Stomach (tissue), 4 donors: ENCODE measurements at regions not wholly inside any gene's neighbourhood (a gene's known extent, or its start where the extent isn't known, plus 50 kb on each side); places are given as distances from the start of the nearest gene placed in this dataset.

Source experiments
- EP300 ChIP-seq: sonication (generic); formaldehyde crosslinking; IDR thresholded peaks from one replicate; pipeline ENCODE4 v1.6.1; 2017; ENCODE audit warnings: antibody characterized with exemption
- POLR2A ChIP-seq, 4 donors: fragments of 450-650 bp; IDR thresholded peaks; one replicate each; pipeline ENCODE4 v1.6.1; 2016; ENCODE audit warnings: antibody characterized with exemption in 4 of 4, control low read depth in 2 of 4, mild to moderate bottlenecking in 1 of 4, moderate library complexity in 1 of 4
- POLR2AphosphoS5 ChIP-seq, 3 donors: sonication (generic); formaldehyde crosslinking; IDR thresholded peaks; one replicate each; pipeline ENCODE4 v1.6.1; 2016; ENCODE audit warnings: antibody characterized with exemption in 3 of 3
- TF ChIP-seq, protein P1 (sequence below), 7 experiments: fragments of 450-650 bp in 4 of 7; fragments of 200-600 bp in 3 of 7; sonication (generic) in 3 of 7; IDR thresholded peaks; one replicate each; pipeline ENCODE4 v1.5.1; 2016 to 2019; ENCODE audit warnings: antibody characterized with exemption in 7 of 7, control low read depth in 2 of 7, mild to moderate bottlenecking in 1 of 7

DNA sequence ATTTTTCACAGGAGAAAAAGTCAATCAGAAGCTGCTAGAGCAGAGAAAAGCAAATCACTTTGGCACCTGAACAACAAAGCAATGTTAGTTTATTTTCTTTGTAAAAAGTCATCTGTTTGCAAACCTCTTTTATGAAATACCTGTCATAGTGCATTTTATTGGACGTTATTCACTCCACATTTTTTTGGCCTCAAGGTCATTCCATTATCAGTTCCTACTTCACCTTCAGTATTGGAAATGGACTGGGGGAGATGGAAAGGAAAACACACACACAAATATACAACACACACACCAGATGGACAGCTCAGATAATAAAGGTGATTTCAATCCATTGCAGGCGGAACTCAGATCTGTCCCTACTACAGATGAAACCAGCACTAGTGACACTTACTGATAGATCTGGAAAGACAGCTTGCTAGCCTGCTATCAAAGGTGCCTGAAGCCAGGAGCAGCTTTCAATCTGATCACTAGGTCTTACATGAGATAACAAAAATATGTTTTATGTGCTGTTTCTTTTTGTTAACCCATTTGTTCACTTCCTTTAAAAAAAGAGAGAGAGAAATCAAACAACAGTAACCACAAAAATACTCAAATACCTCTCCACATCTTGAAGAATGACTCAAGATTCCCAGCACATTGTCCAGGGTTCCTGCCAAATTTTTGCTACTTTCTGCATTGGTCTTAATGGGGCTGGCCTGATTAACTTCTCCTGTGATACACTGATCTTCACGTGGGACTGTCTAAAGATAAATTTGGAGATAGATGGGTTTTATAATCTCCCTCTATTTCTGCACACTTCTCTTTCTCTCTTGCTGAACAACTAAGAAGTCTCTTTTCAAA, 844.3 kb upstream of the TENM4 start:
- TF ChIP-seq, protein P1, sequence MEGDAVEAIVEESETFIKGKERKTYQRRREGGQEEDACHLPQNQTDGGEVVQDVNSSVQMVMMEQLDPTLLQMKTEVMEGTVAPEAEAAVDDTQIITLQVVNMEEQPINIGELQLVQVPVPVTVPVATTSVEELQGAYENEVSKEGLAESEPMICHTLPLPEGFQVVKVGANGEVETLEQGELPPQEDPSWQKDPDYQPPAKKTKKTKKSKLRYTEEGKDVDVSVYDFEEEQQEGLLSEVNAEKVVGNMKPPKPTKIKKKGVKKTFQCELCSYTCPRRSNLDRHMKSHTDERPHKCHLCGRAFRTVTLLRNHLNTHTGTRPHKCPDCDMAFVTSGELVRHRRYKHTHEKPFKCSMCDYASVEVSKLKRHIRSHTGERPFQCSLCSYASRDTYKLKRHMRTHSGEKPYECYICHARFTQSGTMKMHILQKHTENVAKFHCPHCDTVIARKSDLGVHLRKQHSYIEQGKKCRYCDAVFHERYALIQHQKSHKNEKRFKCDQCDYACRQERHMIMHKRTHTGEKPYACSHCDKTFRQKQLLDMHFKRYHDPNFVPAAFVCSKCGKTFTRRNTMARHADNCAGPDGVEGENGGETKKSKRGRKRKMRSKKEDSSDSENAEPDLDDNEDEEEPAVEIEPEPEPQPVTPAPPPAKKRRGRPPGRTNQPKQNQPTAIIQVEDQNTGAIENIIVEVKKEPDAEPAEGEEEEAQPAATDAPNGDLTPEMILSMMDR (IDR thresholded peaks at IDR 0.05) = no peak
- TF ChIP-seq POLR2AphosphoS5 (IDR thresholded peaks at IDR 0.05) (no peak), EP300 (no peak), POLR2A (IDR thresholded peaks at IDR 0.05) (no peak)
